Activated gamma-delta T cell treated with Interleukin-2 at 50 U/mL for 16 hours (primary cell): ENCODE measurements at regions not wholly inside any gene's neighbourhood (a gene's known extent, or its start where the extent isn't known, plus 50 kb on each side); places are given as distances from the start of the nearest gene placed in this dataset.

Source experiments
- DNase-seq: peaks from one replicate; pipeline ENCODE4 v3.0.0-alpha.2; 2020

- DNase-seq, result no peak
These were observed 97.5 kb upstream of the TLE3 start for GRCh38 chr15:70195171-70195570.

GRCh38 chr15:70194266-70194665, 96.5 kb upstream of the TLE3 start:
- DNase-seq, result no peak

- DNase-seq, result no peak
These were observed 96.0 kb upstream of the TLE3 start for GRCh38 chr15:70193734-70194133.

GRCh38 chr15:70192490-70192889, 94.8 kb upstream of the TLE3 start:
- no peak for DNase-seq

- no peak for DNase-seq
These were observed 94.3 kb upstream of the TLE3 start for GRCh38 chr15:70192041-70192440.

GRCh38 chr15:70190965-70191364, 93.2 kb upstream of the TLE3 start:
- DNase-seq, result no peak

GRCh38 chr15:70189826-70190695, 92.3 kb upstream of the TLE3 start:
- DNase-seq, result no peak

- DNase-seq, result no peak
These were observed 90.6 kb upstream of the TLE3 start for GRCh38 chr15:70188286-70188685.

GRCh38 chr15:70187331-70187730, 89.6 kb upstream of the TLE3 start:
- no peak for DNase-seq

- no peak for DNase-seq
These were observed 88.4 kb upstream of the TLE3 start for GRCh38 chr15:70186152-70186551.

- no peak for DNase-seq
These were observed 87.6 kb upstream of the TLE3 start for GRCh38 chr15:70185251-70185711.

GRCh38 chr15:70182858-70183695, 85.4 kb upstream of the TLE3 start:
- no peak for DNase-seq

GRCh38 chr15:70181626-70182255, 84.0 kb upstream of the TLE3 start:
- no peak for DNase-seq

GRCh38 chr15:70180186-70180875, 82.6 kb upstream of the TLE3 start:
- no peak for DNase-seq

GRCh38 chr15:70179309-70179892, 81.7 kb upstream of the TLE3 start:
- no peak for DNase-seq

- no peak for DNase-seq
These were observed 80.8 kb upstream of the TLE3 start for GRCh38 chr15:70178335-70179084.

GRCh38 chr15:70172566-70173225, 75.0 kb upstream of the TLE3 start:
- no peak for DNase-seq

GRCh38 chr15:70172124-70172523, 74.4 kb upstream of the TLE3 start:
- no peak for DNase-seq

- DNase-seq, result no peak
These were observed 73.7 kb upstream of the TLE3 start for GRCh38 chr15:70171256-70171886.

- no peak for DNase-seq
These were observed 72.5 kb upstream of the TLE3 start for GRCh38 chr15:70170096-70170699.
